ENCODE measurements at regions not wholly inside any gene's neighbourhood (a gene's known extent, or its start where the extent isn't known, plus 50 kb on each side); places are given as distances from the start of the nearest gene placed in this dataset.

DNA sequence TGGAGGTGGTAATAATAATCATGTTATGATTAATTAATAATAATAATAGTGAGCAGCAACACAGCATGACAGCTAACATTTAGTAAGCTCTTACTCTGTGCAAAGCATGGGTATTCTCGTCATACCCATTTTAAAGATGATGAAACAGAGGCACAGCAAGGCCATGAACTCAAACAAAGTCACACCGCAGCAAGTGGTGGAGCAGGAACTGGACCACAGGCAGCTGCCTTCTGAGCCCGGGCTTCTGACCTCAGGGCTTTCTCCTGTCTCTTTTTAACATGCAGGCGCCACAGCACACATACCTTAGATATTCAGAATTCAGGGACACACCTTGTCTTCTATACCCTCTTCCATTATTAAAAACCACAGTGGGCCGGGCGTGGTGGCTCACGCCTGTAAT, 50.7 kb upstream of the SPATA12 start:
- POLR2A ChIA-PET = interaction anchor here (0.5 kb wide), 1 partner anchor 1369 kb away, joined by 3 read pairs; no protein-coding TSS in a partner anchor
- peaks cover 4 to 17% of the 10 kb centered on the region in 2 donors for H3K27me3 Mint-ChIP-seq
- H3K36me3 Mint-ChIP-seq = no peaks in the 10 kb centered on the region
- H3K4me3 ChIP-seq (ENCODE audit: low read length) = no peak overlapping the region
- CTCF ChIA-PET = no interaction called here
- H3K4me3 Mint-ChIP-seq = no peak overlapping the region
- no peak for DNase-seq
- no peaks in the 10 kb centered on the region for H3K4me1 ChIP-seq (ENCODE audit: insufficient read depth, low read length)
- no peaks in the 10 kb centered on the region for H3K9me3 Mint-ChIP-seq
- H3K27me3 ChIP-seq (ENCODE audit: insufficient read depth, low read length, poor library complexity, severe bottlenecking) = no peaks in the 10 kb centered on the region
- no peaks in the 10 kb centered on the region for H3K4me1 Mint-ChIP-seq
- no peak overlapping the region for H3K27ac Mint-ChIP-seq
- no peaks in the 10 kb centered on the region for H3K9me3 ChIP-seq (ENCODE audit: low read length)
- no peak overlapping the region for H3K27ac ChIP-seq (ENCODE audit: low read depth, low read length)
- no peaks in the 10 kb centered on the region for H3K36me3 ChIP-seq (ENCODE audit: insufficient read depth, low read length)

DNA sequence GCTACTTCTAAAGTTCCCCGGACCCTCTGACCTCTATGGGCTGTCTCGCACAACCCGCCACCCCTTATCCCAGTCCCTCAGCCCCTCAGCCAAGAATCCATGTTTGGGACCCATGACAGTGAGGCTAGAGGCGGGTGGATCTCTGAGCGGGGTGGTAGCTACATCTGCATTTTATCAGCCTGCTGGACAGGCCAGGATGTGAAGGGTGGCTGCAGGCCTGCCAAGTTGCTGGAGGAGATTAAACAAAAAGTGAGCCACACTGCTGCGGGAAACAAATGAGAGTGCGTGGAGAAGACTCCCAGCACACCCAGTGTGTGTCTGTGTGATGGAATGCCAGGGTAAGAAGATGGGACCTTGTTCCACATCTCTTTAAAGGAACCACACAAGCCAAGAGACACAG, 51.1 kb upstream of the SPATA12 start:
- H3K4me3 Mint-ChIP-seq = no peak overlapping the region
- ChIA-PET POLR2A (interaction anchor here (0.5 kb wide), 1 partner anchor 1369 kb away, joined by 3 read pairs; no protein-coding TSS in a partner anchor), CTCF (no interaction called here)
- H3K4me1 Mint-ChIP-seq = no peaks in the 10 kb centered on the region
- no peaks in the 10 kb centered on the region for H3K9me3 Mint-ChIP-seq
- Histone ChIP-seq H3K4me1 (ENCODE audit: insufficient read depth, low read length) (no peaks in the 10 kb centered on the region), H3K36me3 (ENCODE audit: insufficient read depth, low read length) (no peaks in the 10 kb centered on the region), H3K27ac (ENCODE audit: low read depth, low read length) (no peak overlapping the region), H3K27me3 (ENCODE audit: insufficient read depth, low read length, poor library complexity, severe bottlenecking) (no peaks in the 10 kb centered on the region), H3K9me3 (ENCODE audit: low read length) (no peaks in the 10 kb centered on the region), H3K4me3 (ENCODE audit: low read length) (no peak overlapping the region)
- DNase-seq = no peak
- no peaks in the 10 kb centered on the region for H3K36me3 Mint-ChIP-seq
- peak overlapping the region in 1 of 8 donors; percentile 64 for H3K27ac Mint-ChIP-seq
- H3K27me3 Mint-ChIP-seq = peaks cover 4 to 19% of the 10 kb centered on the region in 2 donors

DNA sequence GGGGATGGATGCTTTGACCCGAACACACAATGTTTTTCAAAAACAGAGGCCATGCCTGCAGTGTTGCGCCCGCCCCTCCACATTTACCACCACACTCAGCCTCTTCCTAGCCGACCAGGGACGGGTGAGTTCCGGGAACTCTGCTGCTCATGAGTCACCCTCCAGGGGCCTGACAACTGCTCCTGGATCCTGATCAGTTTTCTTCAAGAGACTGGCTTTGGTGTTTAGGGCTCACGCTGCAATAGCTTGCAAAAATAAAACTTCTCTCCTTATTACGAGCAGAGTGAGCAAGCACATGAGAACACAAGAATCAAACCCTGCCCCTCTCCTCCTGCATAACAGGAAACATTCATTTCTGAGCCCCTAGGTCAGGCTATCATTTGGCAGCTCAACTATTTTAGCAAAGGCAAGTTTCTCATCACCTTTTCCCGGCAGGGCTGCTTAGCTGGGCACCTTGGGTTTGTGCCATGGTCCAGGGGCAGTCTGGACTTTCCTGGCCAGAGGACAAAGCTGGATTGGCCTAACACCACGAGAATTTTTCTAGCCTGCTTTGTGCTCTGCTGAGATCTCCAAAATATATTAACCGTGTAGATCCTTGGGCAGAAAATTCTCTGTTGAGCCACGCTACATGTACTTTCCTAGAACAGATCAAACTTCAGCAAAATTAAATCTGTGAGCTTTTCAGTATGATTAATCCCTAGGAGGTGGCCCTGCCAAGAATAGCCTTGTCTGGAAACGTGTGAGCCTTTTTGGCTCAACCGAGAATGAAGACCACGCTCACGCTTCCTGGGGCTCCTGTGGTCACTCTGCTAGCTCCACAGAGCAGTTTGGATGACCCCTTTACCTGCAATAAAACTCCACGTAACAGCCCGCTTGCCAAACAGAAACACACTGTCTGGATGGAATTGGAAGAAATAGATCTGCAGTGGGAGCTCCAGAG, 52.7 kb upstream of the SPATA12 start:
- no peaks in the 10 kb centered on the region for H3K4me1 ChIP-seq (ENCODE audit: insufficient read depth, low read length)
- H3K27ac Mint-ChIP-seq = no peak overlapping the region
- no peaks in the 10 kb centered on the region for H3K4me1 Mint-ChIP-seq
- no peak overlapping the region for H3K4me3 Mint-ChIP-seq
- POLR2A ChIA-PET = no interaction called here
- H3K36me3 ChIP-seq (ENCODE audit: insufficient read depth, low read length) = no peaks in the 10 kb centered on the region
- no peak overlapping the region for H3K4me3 ChIP-seq (ENCODE audit: low read length)
- no peaks in the 10 kb centered on the region for H3K9me3 ChIP-seq (ENCODE audit: low read length)
- H3K36me3 Mint-ChIP-seq = no peaks in the 10 kb centered on the region
- peaks cover 5 to 27% of the 10 kb centered on the region in 2 donors for H3K27me3 Mint-ChIP-seq
- no peak overlapping the region for H3K27ac ChIP-seq (ENCODE audit: low read depth, low read length)
- no peak for DNase-seq
- no peaks in the 10 kb centered on the region for H3K9me3 Mint-ChIP-seq
- no peaks in the 10 kb centered on the region for H3K27me3 ChIP-seq (ENCODE audit: insufficient read depth, low read length, poor library complexity, severe bottlenecking)
- CTCF ChIA-PET = interaction anchor here (1.0 to 1.6 kb wide), 4 partner anchors 9 to 306 kb away, joined by 3 to 4 read pairs (median 4); no protein-coding TSS in a partner anchor

DNA sequence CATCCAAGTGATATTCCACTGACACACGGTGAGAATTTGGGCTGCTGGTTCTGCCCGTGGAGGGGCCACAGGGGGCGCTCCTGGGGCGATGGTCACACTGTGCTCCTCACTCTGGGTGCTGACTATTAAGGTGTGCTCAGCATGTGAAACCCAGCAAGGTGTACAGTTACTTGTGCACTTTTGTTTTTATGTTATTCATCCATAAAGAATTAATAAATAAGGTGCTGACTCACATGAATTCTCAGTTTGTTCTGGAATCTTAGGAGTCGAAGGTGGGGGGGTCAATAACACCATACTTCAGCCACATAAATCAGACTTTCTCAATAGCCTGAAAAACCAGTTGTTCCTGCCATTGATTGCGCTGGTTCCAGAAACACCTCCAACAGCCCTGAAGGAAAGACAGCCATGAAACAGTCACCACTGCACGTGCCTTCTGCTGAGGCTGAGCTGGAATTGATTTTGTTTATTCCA, 53.5 kb upstream of the SPATA12 start:
- Histone ChIP-seq H3K27ac (ENCODE audit: low read depth, low read length) (no peak overlapping the region), H3K27me3 (ENCODE audit: insufficient read depth, low read length, poor library complexity, severe bottlenecking) (no peaks in the 10 kb centered on the region), H3K4me1 (ENCODE audit: insufficient read depth, low read length) (no peaks in the 10 kb centered on the region), H3K4me3 (ENCODE audit: low read length) (no peak overlapping the region), H3K9me3 (ENCODE audit: low read length) (no peaks in the 10 kb centered on the region), H3K36me3 (ENCODE audit: insufficient read depth, low read length) (no peaks in the 10 kb centered on the region)
- Mint-ChIP-seq H3K27ac (no peak overlapping the region), H3K4me3 (no peak overlapping the region), H3K36me3 (no peaks in the 10 kb centered on the region), H3K27me3 (peaks cover 5 to 27% of the 10 kb centered on the region in 2 donors), H3K4me1 (no peaks in the 10 kb centered on the region), H3K9me3 (no peaks in the 10 kb centered on the region)
- POLR2A ChIA-PET = no interaction called here
- CTCF ChIA-PET = interaction anchor here (1.2 to 2.6 kb wide), 4 partner anchors 10 to 305 kb away, joined by 3 to 11 read pairs (median 4); no protein-coding TSS in a partner anchor
- no peak for DNase-seq

DNA sequence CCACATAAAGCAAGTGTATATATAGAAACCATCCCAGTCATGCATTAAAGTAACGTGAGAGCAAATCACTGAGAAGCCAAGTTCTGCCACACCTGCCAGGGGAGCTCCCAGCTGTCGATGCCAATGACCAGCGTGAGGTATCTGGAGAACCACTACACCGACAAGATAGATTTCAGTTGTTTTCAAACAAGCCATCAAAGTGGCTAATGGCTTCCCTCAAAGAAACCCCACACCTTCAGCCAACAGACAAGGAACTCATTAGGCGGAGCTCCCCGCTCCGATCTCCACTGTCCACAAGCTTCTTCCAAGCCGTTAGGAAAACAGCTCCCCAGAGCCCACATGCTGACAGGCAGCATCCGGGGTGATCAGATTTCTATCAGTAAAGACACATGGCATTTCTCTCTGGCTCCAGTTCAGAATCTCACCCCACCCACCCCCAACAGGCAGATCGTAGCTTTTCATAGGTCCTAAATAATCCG, 54.2 kb upstream of the SPATA12 start:
- H3K4me3 ChIP-seq (ENCODE audit: low read length) = no peak overlapping the region
- H3K9me3 ChIP-seq (ENCODE audit: low read length) = no peaks in the 10 kb centered on the region
- no peaks in the 10 kb centered on the region for H3K36me3 ChIP-seq (ENCODE audit: insufficient read depth, low read length)
- H3K4me3 Mint-ChIP-seq = no peak overlapping the region
- H3K9me3 Mint-ChIP-seq = no peaks in the 10 kb centered on the region
- ChIA-PET CTCF (interaction anchor here (1.4 to 2.6 kb wide), 2 partner anchors 11 to 18 kb away, joined by 3 to 11 read pairs; no protein-coding TSS in a partner anchor), POLR2A (no interaction called here)
- H3K27ac Mint-ChIP-seq = no peak overlapping the region
- DNase-seq = no peak
- H3K4me1 Mint-ChIP-seq = no peaks in the 10 kb centered on the region
- no peak overlapping the region for H3K27ac ChIP-seq (ENCODE audit: low read depth, low read length)
- no peaks in the 10 kb centered on the region for H3K4me1 ChIP-seq (ENCODE audit: insufficient read depth, low read length)
- H3K27me3 Mint-ChIP-seq = peaks cover 9 to 27% of the 10 kb centered on the region in 2 donors
- H3K36me3 Mint-ChIP-seq = no peaks in the 10 kb centered on the region
- no peaks in the 10 kb centered on the region for H3K27me3 ChIP-seq (ENCODE audit: insufficient read depth, low read length, poor library complexity, severe bottlenecking)

DNA sequence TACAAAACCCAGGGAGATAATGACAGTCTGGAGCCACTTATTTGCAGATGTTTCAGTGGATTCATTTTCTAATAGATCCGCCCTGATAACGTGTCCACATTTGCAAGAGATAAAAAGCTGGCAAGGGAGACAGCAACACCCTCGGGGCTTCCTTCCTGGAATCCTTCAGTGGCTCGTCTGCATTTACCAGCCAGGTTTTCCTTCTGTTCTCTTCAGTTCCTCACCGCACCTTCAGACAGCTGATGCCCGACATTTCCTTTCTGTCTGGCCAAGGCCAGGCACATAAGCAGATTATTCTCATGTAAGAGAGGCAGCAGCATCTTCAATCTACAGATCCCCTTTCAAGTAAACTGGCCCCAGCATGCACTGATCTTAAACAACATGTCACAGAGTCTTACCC, 56.2 kb upstream of the SPATA12 start:
- no peaks in the 10 kb centered on the region for H3K36me3 ChIP-seq (ENCODE audit: insufficient read depth, low read length)
- ChIA-PET CTCF (interaction anchor here (1.0 to 2.6 kb wide), 2 partner anchors 9 to 96 kb away, joined by 3 to 11 read pairs; no protein-coding TSS in a partner anchor), POLR2A (no interaction called here)
- Mint-ChIP-seq H3K36me3 (no peaks in the 10 kb centered on the region), H3K27me3 (peaks cover 11 to 27% of the 10 kb centered on the region in 2 donors), H3K4me3 (no peak overlapping the region), H3K9me3 (no peaks in the 10 kb centered on the region), H3K27ac (no peak overlapping the region), H3K4me1 (no peaks in the 10 kb centered on the region)
- no peaks in the 10 kb centered on the region for H3K27me3 ChIP-seq (ENCODE audit: insufficient read depth, low read length, poor library complexity, severe bottlenecking)
- H3K9me3 ChIP-seq (ENCODE audit: low read length) = no peaks in the 10 kb centered on the region
- H3K4me1 ChIP-seq (ENCODE audit: insufficient read depth, low read length) = no peaks in the 10 kb centered on the region
- no peak for DNase-seq
- H3K4me3 ChIP-seq (ENCODE audit: low read length) = no peak overlapping the region
- H3K27ac ChIP-seq (ENCODE audit: low read depth, low read length) = no peak overlapping the region

DNA sequence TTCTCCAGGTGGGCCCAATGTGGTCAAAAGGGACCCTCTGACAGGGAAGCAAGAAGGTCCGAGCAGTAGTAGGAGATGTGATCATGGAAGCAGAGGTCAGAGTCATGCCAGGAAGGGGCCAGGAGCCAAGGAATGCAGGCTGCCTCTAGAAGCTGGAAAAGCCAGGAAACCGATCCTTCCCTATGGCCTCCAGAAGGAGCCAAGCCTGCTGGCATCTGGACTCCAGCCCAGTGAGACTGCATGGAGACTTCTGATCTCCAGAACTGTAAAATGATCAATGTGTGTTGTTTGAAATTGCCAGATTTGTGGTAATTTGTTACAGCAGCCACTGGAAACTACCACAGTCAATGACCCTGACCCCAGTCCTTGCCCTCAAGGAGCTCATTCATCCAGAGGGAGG, 56.8 kb upstream of the SPATA12 start:
- Mint-ChIP-seq H3K27ac (no peak overlapping the region), H3K4me1 (no peaks in the 10 kb centered on the region), H3K4me3 (no peak overlapping the region), H3K9me3 (no peaks in the 10 kb centered on the region), H3K36me3 (no peaks in the 10 kb centered on the region), H3K27me3 (peaks cover 11 to 27% of the 10 kb centered on the region in 2 donors)
- no peaks in the 10 kb centered on the region for H3K36me3 ChIP-seq (ENCODE audit: insufficient read depth, low read length)
- no peak overlapping the region for H3K27ac ChIP-seq (ENCODE audit: low read depth, low read length)
- CTCF ChIA-PET = interaction anchor here (1.3 kb wide), 1 partner anchor 10 kb away, joined by 5 read pairs; no protein-coding TSS in a partner anchor
- H3K4me1 ChIP-seq (ENCODE audit: insufficient read depth, low read length) = no peaks in the 10 kb centered on the region
- POLR2A ChIA-PET = no interaction called here
- no peaks in the 10 kb centered on the region for H3K9me3 ChIP-seq (ENCODE audit: low read length)
- H3K27me3 ChIP-seq (ENCODE audit: insufficient read depth, low read length, poor library complexity, severe bottlenecking) = no peaks in the 10 kb centered on the region
- DNase-seq = no peak
- H3K4me3 ChIP-seq (ENCODE audit: low read length) = no peak overlapping the region

DNA sequence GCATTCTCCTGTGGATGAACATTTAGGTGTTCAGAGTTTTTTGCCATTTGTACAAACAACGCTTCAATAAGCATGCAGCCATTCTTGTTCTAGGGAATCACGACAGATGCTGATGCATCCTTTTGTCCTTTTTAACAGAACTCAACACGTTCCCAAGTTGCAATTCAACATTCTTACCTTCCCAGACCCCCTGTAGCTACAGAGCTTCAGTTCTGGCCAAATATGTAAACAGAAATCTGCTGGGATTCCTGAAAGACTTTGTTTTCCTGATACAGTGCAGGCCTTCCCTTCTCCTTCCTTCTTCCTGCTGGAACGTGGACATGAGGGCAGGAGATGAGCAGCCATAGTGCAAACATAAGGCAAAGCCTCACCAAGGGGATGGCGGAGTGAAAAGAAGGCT, 59.1 kb upstream of the SPATA12 start:
- POLR2A ChIA-PET = no interaction called here
- Histone ChIP-seq H3K9me3 (ENCODE audit: low read length) (no peaks in the 10 kb centered on the region), H3K27ac (ENCODE audit: low read depth, low read length) (no peak overlapping the region), H3K36me3 (ENCODE audit: insufficient read depth, low read length) (no peaks in the 10 kb centered on the region), H3K4me1 (ENCODE audit: insufficient read depth, low read length) (no peaks in the 10 kb centered on the region), H3K4me3 (ENCODE audit: low read length) (no peak overlapping the region), H3K27me3 (ENCODE audit: insufficient read depth, low read length, poor library complexity, severe bottlenecking) (no peaks in the 10 kb centered on the region)
- H3K4me3 Mint-ChIP-seq = no peak overlapping the region
- no peak for DNase-seq
- no peak overlapping the region for H3K27ac Mint-ChIP-seq
- H3K9me3 Mint-ChIP-seq = no peaks in the 10 kb centered on the region
- CTCF ChIA-PET = no interaction called here
- no peaks in the 10 kb centered on the region for H3K36me3 Mint-ChIP-seq
- peaks cover 6 to 23% of the 10 kb centered on the region in 2 donors for H3K27me3 Mint-ChIP-seq
- no peaks in the 10 kb centered on the region for H3K4me1 Mint-ChIP-seq
